SHP77 (cell line): ENCODE measurements at regions not wholly inside any gene's neighbourhood (a gene's known extent, or its start where the extent isn't known, plus 50 kb on each side); places are given as distances from the start of the nearest gene placed in this dataset.

Source experiments
- DNase-seq, 2 experiments: peaks; one replicate each; lab custom pipeline; 2025; lab: John Stamatoyannopoulos, UW

DNA sequence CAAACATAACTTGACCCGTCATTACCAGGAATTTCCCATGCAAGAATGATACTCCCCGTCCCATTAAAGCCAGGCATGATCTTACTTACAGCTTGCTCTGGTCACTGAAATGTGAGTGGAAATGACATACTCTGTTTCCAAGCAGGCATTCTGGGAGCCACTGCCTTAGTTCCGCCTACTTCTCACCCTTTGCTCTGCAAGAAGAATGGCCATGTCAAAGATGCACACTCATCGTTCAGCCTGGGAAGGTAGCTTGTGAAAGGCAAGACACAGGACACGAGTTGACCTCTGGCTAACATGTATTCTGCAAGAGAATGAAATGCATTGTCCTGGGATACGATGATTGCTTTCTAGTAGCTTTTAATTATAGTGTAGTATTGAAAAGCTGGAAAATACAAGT, 1144.4 kb downstream of the NLGN4X start:
- no peak for DNase-seq

DNA sequence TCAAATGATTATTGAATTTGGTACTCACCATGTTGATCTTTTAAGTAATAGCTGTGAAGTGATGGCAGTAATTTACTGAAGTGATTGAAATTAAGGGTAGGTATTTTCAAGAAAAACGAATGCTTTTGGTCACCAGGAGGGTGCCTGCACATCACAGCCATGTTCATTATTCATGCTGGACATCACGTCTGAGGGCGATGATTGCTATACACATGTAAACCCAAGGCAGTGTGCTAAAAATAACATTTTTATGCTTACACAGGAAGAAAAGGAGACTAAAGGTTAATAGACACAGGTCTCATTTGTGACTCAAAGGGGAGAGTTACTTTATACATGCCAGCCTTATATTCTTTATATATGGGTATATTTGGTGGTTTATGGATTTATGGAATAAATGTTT, 1146.0 kb downstream of the NLGN4X start:
- DNase-seq, result no peak

DNA sequence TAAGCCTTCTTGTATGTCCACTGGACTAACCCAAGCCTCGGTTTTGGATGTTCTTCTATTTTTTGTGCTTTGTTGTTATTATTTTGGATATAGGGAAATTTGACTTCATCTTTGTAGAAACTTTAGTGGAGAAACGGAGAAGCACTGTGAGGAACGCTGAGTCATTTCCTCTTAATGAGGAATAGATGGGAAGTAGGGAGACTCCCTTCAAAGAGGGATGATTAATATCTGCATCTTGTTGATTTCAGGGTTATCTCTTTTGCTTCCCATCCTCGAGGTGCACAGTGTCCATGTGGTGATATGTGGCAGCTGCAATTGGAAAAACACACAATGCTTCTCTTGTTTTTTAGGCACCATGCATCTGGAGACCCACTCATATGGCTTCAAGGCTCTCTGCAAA, 1147.9 kb downstream of the NLGN4X start:
- no peak for DNase-seq

DNA sequence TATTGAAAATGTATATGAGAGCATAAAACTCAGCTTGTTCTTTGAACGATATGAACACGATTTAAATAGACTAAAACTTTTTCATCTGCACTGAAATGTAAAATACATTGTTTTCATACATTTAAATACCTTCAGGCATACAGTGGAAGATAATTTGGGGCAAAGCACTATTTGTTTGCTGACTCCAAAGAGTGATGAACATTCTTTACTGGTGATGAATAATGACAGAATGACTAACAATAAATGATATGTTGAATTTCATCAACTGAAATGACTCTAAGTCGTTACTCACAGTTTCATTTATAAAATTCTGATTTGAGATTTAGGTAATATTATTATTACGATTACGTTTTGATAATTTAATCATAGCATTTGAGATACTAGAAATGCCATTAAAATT, 1160.1 kb downstream of the NLGN4X start:
- no peak for DNase-seq

DNA sequence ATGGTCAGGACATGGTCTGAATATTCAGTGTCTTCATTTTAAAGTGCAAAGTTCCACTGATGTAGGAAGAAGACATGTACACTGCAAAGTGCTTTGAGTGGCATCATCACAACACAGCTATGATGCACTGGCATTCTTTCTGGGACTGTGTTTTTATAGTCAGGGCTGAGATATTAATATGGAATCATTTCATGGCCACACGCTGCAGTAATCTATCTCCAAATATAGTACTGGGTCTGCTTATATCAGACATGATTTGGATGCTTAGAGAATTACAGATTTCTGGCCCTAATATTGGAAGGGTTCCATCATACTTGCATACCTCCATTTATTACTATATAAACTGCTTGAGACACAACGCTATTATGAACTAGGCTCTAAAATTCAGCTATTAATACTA, 1170.9 kb downstream of the NLGN4X start:
- DNase-seq, result no peak

DNA sequence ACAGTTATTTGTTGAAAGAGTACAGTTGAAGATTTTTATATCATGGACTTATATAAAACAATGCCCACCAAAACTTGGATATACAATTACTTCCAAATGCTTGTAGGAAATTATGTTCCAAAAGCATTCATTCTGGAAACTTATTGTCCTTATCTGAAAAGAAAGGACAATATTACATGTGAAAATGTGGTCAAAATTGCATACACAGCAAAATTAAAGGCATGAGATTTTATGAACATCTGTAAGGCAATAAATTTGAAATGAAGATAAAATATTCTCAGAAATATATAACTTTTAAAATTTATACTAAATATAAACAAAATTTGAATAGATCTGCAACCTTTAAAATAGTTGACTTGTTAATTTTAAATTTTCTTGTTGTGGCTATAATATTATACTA, 1173.8 kb downstream of the NLGN4X start:
- DNase-seq, result no peak

DNA sequence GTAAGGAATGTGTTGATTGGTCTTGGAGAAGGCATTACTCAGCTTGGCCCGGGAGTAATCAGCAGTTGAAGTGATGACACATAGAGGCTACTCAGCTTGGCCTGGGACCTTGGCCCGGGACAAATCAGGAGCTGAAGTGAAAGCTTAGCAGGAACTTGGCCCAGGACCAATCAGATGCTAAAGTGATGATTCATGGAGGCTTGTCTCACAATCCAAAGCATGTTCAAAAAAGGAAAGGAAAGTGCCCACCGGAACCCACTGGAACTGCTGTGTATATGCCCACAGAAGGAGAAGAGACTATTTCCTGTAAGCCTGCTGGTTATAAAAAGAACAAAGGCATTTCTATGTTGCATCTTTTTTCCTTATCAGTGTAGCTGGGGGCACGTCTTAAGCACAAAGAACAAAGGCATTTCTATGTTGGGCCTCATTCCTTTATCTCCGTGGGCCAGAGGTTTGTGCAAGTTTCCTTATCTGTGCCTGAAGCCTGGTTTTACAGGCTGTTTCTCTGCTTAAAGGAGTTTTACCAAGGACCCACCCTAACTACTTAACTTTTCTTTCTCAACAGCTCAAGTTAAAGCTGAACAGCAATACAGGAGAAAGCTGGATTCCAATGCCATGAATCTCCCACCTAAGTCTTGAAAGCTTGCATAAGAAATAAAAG, 1176.7 kb downstream of the NLGN4X start:
- no peak for DNase-seq

DNA sequence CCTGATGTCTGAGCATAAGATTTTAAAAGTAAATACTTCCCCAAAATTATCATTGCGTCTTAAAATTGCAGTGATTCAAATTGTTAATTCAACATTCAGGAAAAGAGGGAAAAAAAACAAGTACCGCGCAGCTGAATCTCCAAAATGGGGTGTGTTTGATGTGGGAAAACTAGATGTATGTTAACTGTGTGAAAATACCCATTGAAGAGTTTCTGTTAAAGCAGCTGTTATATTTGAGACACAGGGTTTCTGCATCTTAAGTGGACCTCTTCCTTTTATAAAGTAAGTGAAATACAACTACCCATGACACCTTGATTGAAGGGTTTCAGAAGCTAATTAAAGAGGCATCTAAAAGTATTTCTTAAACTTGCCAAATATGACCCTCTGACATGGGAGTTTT, 1186.1 kb downstream of the NLGN4X start:
- DNase-seq, result no peak

DNA sequence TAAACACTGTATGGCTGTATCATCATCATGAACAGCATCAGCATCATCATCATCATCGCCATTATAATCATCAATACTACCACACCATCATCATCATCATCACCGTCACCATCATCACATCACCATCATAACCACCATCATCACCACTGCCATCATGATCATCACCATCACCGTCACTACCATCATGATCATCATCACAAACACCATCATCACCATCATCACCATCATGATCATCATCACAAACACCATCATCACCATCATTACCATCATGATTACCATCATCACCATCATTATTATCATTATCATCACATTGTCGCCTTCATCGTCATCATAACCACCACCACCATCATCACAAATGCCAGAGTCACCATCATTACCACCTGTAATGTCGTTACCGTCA, 1196.9 kb downstream of the NLGN4X start:
- DNase-seq, result no peak

DNA sequence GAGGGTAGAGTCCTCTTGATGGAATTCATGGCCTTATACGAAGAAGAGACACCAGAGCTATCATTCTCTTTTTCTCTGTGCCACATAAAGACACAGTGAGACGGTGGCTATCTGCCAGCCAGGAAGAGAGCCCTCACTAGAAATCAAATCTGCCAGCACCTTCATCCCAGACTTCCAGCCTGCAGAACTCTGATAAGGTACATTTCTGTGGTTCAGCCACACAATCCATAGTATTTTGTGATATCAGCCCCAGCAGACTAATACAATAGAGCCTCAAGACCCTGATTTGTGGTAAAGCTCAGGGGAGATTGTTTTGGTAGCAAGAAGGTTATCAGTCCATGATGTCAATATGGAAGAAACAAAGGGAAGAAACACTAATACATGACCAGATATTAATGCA, 1213.2 kb downstream of the NLGN4X start:
- DNase-seq, result no peak

DNA sequence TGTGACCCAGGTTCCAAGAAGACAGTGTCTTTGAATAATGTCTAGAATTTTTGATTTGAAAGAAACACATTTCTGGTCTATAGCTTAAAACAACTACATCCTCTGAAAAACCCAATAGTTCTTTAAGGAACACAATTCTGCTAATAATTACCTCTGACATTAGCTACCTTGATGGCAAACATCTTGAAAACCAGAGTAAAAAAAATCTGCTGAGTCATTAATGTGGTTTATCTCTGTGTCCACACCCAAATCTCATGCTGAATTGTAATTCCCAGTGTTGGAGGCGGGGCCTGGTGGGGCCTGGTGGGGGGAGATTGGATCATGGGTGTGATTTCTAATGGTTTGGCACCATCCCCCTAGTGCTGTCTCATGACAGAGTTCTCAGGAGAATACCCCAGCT, 1233.8 kb downstream of the NLGN4X start:
- no peak for DNase-seq

DNA sequence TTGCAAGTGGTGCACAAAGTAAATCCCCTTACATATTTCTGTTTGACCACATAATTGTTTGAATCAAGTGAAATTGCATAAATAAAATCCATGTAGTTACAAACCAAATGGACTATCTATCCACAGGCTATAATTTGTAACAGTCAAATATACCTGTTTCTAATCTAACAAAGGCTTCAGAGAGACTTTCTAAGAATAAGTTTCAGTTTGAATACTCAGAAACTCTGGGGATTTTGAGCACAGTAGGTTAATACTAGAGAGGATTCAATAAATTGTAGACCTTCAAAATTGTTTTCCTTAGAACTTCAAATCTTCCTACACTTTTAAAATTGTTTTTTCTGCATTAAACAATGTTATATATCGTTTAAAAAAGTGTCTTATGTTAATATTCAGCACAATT, 1250.1 kb downstream of the NLGN4X start:
- DNase-seq, result no peak

DNA sequence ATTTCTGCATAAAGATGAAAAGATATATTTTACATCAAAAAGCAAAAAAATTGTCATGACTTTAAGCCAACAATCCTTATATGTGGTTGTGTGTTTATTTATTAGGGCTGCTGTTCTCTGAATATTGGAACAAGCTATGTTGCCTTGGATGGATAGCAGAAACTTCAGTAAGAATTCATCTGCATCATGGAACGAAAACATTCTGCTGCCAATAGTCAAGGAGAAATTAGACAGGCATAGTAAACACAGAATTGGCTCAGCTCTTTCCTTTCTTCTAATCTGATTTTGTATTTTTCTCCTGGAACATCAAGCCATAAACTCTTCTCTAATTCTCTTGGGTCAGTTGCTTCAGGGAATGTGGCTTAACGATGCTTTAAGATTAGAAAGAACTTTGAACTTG, 1257.0 kb downstream of the NLGN4X start:
- DNase-seq, result no peak

DNA sequence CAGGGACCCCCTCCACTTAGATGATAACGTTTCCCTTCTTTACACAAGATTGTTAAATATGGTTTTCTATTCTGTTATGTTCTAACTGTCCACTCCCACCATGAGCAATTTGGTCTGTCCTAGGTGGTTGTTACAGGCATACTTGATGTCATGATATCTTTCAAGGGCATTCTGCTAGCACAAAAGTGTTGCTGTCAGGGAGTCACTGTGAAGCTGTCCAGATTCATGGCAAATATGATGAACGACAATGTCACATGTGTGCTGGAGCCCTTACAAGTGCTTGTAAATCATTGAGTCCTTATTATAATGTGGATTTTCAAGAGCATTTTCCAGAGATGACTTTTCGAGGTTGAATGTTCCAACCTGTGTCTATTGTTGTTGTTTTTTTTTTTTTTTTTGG, 1250.7 kb upstream of the PRKX start:
- DNase-seq, result no peak

DNA sequence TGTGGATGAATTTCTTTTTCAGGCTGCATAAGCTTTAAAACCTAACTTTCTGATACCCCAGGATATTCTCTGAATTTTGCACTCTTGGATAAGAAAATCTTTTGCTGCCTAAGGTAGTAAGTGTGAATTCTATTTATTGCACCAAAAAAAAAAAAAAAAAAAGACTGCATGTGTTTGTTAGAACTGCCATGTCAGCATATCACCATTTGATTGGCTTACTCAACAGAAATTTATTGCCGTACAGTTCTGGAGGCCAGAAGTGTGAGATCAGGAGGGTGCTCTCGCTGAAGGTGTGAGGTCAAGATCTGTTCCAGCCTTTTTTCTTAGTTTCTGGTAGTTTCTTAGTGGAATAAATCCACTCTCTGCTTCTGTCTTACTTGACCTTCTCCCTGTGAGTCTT, 1250.0 kb upstream of the PRKX start:
- no peak for DNase-seq

DNA sequence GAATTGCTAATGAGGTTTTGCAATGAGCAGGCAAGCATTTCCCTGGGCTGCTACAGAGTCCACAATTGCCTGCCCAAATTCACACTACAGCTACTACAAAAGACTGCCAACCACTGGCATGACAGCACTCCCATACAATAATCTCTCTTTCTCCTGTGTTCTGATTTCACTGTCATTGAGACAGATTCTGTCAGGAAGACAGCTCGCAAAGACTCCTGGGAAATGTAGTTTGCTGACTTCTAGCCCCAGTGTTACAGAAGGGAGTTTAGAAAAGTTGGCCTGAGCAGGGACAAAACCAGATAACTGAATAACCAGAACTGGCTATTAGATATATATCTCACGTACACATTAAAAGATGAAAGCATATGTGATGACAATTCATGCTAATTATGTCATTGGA, 1231.3 kb upstream of the PRKX start:
- DNase-seq, result no peak

DNA sequence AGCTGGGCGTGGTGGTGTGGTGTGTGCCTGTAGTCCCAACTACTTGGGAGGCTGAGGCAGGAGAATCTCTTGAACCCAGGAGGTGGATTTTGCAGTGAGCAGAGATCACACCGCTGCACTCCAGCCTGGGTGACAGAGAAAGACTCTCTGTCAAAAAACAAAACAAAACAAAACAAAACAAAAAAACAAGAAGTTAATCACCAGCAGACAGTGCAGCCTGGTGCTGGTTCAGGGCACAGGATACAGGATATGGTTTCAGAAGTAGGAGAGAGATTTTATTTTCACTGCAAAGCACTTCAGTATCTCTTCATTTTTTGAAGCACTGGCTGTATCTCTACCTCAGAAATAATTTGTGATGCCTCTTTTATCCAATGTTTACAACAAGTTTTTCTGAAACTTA, 1222.9 kb upstream of the PRKX start:
- DNase-seq, result no peak

DNA sequence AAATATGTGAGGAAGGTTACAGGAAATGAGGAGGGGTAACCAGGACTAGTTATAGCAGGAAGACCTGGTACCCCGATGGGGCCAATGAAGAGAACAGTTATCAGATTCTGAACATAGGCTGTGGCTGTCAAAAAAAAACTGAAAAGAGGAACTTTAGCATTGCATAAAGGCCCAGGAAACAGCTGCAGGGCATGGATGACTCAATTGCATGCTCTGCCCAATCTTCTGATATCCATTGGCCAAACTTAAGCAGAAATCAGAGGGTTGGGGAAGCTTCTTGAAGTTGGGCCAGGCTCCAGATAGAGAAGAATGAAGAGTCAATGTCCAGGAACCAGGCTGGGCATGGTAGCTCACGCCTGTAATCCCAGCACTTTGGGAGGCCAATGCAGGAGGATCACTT, 1222.4 kb upstream of the PRKX start:
- DNase-seq, result no peak

DNA sequence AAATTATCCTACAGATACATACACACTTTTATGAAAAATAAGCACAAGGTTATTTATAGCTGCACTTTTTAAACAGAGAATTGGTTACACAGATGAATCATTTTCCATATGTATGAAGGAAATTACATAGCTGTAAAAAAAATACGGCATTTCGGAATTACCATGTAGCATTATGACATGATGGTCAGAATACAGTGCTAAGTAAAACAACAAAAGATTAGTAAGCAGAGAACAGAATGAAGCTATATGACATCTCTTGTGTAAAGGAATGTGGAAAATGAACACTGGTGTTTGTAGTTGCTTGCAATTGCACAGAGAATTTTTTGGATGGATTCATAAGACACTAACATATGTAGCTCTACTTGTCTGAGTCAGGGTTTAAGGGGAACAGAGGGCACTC, 1222.0 kb upstream of the PRKX start:
- DNase-seq, result no peak

DNA sequence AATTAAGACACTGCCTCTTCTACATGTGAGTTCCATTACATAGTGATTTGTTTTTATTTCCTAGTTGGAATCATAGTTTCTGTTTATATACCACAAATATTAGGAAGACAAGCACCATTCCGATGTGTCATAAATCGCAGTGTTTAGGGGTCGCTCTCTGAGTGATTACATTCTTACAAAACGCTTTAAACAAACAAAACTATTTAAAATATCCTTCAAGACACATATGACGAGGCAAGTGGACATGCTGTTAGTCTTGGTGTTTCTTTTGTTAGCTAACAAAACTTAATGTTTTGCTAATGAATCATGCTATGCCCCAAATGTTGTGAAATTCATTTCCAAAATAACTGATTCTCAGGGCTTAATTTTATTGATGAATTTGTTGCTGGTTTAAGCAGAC, 1219.3 kb upstream of the PRKX start:
- DNase-seq, result no peak

DNA sequence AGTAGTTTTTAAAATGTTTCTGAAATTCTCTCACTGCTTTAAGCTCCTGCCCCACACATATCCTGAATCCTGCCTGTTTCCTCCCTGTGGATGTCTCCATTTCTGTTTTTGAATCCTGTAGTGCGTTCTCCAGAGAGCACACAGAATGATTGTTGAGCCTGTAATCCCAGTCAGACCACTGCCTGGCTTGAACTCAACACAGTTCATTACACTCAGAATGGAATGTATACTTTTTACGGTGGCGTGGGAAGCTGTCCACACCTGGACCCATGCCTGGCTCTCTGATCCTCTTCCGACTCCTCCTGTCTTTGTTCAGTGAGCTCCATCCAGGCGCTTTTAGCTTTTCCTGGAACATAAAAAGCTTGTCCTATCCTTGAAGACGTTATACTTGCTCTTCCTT, 1217.0 kb upstream of the PRKX start:
- DNase-seq, result no peak

DNA sequence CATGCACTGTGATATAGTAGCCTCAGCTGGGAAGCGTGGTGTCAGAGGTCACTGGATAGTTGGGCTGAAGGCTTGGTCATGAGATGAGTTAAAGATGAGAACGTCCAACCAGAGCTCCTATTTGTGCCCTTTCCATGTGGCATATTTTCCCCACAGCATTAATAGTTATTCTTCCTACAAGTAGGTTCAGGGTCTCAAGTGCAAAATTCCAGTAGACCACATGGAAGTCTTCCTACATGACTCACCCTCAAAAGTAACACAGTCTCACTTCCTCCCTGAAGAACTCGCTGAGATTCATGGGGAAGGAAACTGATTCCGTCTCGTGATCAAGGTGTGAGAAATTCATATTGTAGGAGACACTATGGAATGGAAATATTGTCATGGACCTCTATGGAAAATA, 1212.5 kb upstream of the PRKX start:
- no peak for DNase-seq

DNA sequence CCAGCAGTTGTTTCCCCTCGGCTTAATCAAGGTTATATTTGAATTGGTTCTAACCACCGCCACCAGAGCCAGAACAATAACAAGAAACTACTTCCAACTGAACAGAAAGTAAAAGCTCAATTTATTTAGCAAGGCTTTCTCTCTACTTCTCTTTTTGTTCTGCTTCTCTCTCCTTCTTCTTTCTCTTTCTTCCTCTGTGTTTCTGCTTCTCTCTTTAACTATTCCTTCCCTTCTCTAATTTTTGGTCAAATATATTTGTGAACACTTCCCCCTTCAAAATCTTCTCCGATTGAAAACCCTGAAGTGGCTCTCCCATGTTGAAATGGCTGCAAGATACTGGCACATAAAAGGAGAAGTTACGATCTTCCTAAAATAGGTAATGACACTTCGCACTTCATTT, 1195.9 kb upstream of the PRKX start:
- no peak for DNase-seq

DNA sequence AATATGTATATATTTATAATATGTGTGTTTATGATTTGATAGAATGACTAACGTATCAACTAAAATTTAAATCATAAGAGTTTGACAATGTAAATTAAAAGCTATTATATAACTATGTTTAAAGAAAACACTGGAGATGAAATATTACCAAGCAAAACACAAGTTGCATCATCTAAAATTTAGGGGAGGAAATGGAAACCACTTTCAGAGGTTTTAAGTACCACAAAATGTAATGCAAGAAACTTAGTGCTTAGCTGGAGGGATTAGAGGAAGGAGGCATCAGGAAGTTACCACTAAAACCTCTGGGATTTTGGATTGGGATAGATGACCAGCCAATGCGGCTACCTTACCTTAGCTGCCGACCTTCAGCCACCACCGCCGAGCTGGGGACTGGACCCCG, 1192.1 kb upstream of the PRKX start:
- DNase-seq, result no peak

DNA sequence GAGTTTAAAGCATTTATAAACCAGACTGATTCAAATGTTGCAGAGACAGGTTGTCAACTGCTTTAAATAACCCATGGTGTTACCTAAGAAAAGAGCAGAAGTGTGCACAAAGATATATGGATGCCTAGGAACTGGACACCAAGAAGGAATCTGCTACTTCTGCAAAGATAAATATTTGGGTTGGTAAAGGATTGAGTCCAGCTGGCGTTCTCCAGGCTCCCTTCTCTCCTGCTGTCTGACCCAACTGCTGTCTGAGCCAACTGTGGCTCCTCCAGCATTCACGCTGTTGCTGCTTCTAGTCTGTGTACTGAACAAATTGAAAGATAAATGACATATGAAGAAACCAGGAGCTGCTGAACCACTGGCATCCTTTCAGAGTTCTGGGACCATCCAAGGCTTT, 1167.8 kb upstream of the PRKX start:
- no peak for DNase-seq
